ENCODE measurements at regions not wholly inside any gene's neighbourhood (a gene's known extent, or its start where the extent isn't known, plus 50 kb on each side); places are given as distances from the start of the nearest gene placed in this dataset.

GRCh38 chr5:167644619-167645018 lies 646.8 kb upstream of the WWC1 start:
- no peak for DNase-seq (ENCODE audit: low spot score)

GRCh38 chr5:167649471-167649870 lies 642.0 kb upstream of the WWC1 start:
- DNase-seq (ENCODE audit: low spot score), result no peak

- no peak for DNase-seq (ENCODE audit: low spot score)
These were observed 638.8 kb upstream of the WWC1 start for GRCh38 chr5:167652690-167653089.

- DNase-seq (ENCODE audit: low spot score), result no peak
These were observed 637.8 kb upstream of the WWC1 start for GRCh38 chr5:167653645-167654106.

- no peak for DNase-seq (ENCODE audit: low spot score)
These were observed 634.4 kb upstream of the WWC1 start for GRCh38 chr5:167657016-167657415.

- DNase-seq (ENCODE audit: low spot score), result no peak
These were observed 632.6 kb upstream of the WWC1 start for GRCh38 chr5:167658889-167659288.

GRCh38 chr5:167661605-167662004 lies 629.8 kb upstream of the WWC1 start:
- no peak for DNase-seq (ENCODE audit: low spot score)

GRCh38 chr5:167664222-167664804 lies 627.1 kb upstream of the WWC1 start:
- no peak for DNase-seq (ENCODE audit: low spot score)

GRCh38 chr5:167665841-167666375 lies 625.5 kb upstream of the WWC1 start:
- DNase-seq (ENCODE audit: low spot score), result no peak

GRCh38 chr5:167671176-167671575 lies 620.3 kb upstream of the WWC1 start:
- DNase-seq (ENCODE audit: low spot score), result no peak

- no peak for DNase-seq (ENCODE audit: low spot score)
These were observed 617.5 kb upstream of the WWC1 start for GRCh38 chr5:167673942-167674341.

- no peak for DNase-seq (ENCODE audit: low spot score)
These were observed 613.0 kb upstream of the WWC1 start for GRCh38 chr5:167678481-167678880.

GRCh38 chr5:167684251-167684650 lies 607.2 kb upstream of the WWC1 start:
- no peak for DNase-seq (ENCODE audit: low spot score)

GRCh38 chr5:167688341-167689130 lies 602.9 kb upstream of the WWC1 start:
- no peak for DNase-seq (ENCODE audit: low spot score)

- DNase-seq (ENCODE audit: low spot score), result no peak
These were observed 596.9 kb upstream of the WWC1 start for GRCh38 chr5:167694325-167695147.

- no peak for DNase-seq (ENCODE audit: low spot score)
These were observed 594.7 kb upstream of the WWC1 start for GRCh38 chr5:167696558-167697314.

GRCh38 chr5:167699432-167699831 lies 592.0 kb upstream of the WWC1 start:
- DNase-seq (ENCODE audit: low spot score), result no peak

- no peak for DNase-seq (ENCODE audit: low spot score)
These were observed 590.4 kb upstream of the WWC1 start for GRCh38 chr5:167701051-167701450.

- no peak for DNase-seq (ENCODE audit: low spot score)
These were observed 589.4 kb upstream of the WWC1 start for GRCh38 chr5:167702014-167702413.

GRCh38 chr5:167708449-167708848 lies 583.0 kb upstream of the WWC1 start:
- DNase-seq (ENCODE audit: low spot score), result no peak

- DNase-seq (ENCODE audit: low spot score), result no peak
These were observed 581.8 kb upstream of the WWC1 start for GRCh38 chr5:167709625-167710024.

Data from CD4-positive, alpha-beta T cell treated with Interleukin-2 at 100 ng/mL for 4 hours (primary cell).